ENCODE measurements at regions not wholly inside any gene's neighbourhood (a gene's known extent, or its start where the extent isn't known, plus 50 kb on each side); places are given as distances from the start of the nearest gene placed in this dataset.

DNA sequence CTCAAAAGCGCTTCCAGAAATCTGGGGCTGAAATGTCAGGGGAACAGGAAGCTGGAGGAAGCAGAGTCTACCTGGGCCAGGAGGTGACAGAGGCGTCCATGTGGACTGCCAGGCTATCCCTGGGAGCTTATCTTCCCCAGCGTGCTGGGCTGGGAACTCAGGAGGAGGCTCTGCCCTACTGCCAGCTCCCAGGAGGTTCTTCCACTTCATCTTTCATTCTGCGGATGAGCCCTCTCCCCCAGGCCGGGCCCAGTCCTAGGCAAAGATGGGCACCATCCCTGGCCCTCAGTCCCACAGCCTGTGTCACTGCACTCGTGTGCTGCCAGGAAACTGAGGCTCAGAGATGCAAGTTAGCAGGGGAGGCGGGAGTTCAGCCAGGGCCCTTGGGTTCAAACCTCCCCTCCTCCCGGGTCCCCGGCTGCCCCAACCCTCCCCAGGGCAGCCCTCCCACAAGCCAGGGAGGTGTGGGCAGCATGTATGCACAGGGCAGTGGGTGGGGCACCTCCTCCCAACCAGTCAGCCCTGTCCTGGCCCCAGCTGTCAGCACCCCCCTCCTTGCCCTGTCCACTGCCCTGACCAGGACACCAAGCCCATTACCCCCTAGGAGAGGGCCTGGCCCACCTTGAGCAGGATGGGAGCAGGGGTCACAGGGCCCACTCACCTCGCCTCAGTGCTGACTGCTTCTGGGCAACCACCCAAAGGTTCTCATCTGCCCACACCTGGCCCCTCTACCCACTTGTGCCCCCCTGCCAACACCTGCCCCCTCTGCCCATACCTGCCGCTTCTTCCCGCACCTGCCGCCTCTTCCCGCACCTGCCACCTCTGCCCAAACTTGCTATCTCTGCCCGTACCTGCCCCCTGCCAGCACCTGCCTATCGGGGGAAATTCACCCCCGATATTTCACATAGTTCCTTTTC is 226.0 kb downstream of the NPHP4 start:
- DNase-seq: no peak

DNA sequence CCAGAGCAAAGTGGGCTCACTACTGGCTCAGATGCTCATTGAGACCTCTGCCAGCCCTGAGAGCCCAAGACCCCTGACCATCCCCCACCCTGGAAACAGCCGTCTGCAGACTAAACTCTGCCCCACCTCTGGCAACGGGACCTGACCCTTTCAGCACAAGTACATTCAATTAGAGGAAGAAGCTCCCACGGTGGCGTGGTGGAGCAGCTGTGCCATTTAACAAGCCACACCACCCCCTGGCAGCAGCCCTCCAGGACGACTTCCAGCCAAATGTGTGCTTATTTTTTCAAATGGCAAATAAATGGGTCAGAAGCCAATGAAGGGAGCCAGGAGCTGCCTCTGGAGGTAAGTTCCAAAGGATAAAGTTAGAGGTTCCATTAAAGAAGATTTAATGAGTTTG is 226.7 kb downstream of the NPHP4 start:
- DNase-seq: no peak

DNA sequence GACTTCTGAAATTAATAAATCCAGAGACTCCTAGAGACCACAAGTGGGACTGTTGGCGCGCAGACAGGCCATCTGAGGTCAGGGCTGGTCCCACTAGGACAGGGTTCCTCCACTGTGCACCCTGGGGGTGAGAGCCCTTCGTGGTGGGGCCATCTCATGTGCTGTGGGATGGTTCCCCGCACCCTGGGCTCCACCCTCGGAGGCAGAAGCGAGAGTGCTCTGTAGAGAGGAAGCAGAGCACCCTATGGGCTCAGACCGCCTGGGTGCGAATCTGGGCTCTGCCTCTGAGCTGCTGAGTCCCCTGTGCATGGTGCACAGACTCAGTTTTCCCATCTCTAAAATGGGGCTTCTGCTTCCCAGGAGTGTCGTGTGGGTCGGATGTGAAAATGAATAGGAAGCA is 227.3 kb downstream of the NPHP4 start:
- no peak for DNase-seq

DNA sequence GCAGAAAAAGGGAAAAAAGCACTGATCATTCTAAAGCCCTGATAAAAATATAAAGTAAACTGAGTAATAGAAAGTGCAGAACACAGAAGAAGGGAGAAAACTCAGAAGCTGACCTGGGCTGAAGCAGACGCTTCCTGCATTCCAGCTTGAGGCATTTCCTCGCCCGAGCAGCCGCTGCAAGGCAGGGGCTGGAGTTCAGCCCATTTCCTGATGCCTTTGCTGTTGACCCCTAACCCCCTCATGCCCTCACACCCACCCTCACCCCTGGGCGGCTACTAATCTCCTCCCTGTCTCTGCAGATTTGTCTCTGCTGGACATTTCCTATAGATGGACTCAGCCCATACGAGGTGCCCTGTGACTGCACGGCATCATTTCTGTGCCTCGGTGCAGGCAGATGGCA is 227.8 kb downstream of the NPHP4 start:
- DNase-seq: no peak

DNA sequence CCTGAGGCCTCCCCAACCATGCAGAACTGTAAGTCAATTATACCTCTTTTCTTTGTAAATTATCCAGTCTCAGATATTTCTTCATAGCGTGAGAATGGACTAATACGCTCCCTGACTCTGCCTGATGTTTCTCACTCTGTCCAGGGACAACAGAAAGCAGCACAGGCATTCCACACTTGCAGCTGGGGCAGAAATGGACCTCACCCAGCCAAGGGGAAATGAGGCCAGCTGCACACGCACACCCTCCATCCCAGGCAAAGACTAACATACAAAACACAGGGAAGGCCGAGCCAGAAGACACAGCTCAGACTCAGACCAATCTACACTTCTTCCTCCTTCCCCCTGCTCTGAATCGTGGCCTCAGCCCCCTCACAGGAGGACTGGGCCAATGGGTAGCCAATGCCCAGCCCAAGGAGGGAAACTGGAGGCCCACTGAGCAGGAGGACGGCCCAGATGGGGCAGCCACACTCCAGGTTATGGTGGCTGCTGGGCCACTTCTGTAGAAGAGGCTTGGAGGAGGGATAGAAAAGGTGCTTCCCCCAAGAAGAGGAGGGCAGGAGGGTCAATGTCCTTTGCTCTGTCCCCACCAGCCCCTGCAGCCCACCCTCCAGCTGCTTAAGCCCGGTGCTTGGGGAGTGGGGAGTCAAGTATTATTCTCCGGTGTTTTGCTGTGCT is 228.4 kb downstream of the NPHP4 start:
- DNase-seq: no peak

DNA sequence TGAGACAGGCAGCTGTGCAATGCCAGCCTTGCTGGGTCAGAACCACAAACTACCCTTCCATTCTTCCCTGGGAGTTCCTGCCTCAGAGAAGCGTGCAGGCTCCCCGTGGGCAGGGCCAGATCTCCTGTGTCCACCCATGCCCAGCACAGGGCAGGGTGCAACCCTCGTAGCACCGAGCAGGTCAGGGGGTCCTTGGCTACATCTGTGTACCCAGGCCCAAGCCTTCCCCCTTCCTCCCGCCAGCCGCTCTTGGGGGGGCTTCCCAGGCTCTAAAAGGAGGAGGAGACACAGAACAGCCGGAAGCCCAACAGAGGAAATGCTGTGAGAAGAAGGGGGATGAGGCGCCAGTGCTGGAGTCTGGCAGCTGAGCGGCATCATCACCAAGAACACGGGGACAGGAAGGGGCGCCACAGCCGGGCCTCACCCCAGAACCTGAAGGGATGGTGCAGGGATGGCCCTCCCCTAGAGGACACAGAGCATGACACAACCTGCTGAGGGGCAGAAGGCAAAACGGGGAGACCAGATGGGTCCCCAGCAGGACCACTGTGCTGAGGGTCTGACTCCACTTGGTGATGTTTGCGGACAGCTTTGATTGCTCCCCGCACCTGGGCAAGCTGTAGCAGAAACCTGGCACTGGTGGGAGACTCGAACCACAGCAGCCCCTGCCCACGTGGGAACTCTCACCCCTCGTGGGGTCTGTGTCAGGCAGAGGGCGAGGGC is 233.2 kb downstream of the NPHP4 start:
- no peak for DNase-seq

DNA sequence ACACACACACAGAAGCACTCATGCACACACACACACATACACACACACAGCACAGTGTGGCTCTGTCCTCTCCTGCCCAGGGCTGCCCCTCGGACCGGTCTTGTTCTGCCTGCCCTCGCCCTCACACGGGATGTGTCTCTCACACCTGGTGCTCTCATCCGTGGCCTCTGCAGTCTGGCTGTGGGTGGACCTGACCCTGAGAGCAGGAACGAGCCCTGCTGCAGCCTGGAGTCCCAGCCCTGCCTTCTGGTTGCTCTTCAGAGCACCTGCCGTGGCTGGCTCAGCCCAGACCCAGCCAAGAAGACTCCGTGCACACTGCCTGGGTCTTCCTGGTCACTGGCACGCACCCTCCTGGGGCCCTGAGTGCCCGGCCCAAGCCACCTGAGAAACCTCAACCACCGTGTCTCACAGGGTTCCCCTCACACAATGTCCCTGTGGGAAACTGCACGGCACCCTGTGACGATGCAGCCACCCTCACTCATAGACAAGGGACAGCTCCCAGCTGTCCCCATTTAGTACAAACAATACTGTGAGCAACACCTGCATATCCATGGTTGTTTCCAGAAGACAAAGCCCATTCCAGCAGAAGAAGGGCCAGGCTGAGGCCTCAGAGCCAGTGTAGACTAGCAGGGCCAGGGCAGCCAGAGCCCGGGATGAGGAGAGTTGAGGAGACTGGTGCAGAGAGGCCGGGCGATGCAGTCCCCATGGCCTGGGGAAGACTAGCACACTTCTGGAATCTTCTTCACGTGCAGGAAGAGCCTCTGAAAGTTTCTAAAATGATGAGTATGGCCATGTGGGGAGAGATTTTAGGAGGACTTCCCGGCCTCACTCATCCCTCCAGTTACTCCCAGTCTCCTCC is 234.0 kb downstream of the NPHP4 start:
- no peak for DNase-seq

DNA sequence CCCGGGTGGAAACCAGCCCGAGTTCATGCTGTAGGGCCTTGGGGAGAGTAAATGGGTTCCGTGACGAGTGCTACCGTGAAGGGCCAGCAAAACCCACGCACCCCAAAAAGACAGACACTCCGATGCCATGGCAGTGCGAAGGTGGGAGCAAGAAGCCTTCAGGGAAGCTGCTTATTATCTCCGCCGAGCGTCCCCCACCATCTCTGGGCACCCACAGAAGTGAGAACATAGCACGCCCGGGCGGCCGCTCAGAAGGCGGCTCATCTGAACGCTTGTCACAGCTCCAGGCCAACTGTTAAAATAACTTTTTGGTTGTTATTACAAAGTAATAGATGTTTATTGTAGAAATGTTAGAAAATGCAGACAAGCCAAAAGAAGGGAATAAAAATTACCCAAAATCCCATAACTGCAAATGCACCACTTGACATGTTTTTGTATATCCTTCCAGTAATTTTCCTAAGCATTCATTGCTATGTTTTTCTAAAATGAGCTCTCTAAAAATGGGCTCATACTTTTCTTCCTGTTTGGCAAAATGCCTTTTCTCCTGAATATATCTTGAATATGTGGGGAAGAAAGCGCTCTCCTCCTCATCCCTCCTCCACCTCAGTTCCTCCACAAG is 234.9 kb downstream of the NPHP4 start:
- DNase-seq: no peak

DNA sequence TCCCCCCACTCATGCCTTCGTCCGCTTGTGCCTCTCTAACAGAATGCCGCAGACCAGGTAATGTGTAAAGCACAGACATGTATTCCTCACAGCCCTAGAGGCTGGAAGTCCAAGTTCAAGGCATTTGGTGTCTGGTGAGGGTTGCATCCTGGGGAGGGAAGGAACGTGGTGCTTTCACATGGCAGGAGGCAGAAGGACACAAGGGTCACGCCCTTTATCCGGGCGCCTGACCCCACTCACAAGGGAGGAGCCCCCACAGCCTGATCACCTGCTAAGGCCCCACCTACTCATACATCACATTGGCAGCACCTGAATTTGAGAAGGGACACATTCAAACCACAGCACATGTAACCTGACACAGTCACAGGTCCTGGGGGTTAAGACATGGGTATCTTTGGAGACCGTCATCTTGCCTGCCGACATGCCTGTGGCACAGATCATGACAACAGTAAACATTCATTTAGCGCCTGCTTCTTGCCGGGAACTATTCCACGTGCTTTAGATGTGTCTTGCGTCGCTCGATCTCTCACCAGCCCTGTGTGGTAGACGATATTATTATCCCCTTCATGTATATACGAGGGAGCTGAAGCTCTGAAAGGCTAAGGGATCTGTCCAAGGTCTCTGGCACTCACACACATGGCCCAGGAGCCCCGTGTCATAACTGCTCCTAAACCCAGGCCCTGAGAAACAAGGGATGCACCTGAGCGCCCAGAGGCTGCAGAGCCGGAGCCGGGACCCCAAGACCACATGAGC is 235.6 kb downstream of the NPHP4 start:
- DNase-seq: no peak

DNA sequence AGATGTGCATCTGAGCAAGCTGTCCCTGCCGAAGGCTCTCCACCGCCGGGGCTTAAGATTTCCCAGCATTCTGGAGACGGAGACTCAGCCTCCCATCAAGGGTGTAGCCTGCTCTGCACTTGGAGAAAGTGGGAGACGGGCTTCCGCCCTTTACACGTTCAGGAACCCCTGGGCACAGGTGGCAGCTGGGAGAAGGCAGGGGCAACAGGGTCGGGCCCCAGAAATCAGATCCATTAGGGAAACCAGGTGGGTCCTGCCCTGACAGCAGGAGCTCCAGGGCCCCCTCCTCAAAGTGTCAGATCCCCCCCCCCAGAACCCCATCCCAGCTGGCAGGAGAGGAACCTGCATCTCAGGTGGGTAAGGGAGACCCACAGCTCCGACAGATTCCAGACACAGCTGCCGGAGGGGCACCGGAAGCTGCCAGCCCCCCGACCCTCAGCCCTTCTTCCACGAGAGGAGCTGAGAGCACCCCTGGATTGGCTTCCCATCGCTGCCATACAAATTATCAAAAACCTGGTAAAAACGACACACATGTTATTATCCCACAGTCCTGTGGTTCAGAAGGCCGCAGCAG is 236.6 kb downstream of the NPHP4 start:
- DNase-seq: no peak

DNA sequence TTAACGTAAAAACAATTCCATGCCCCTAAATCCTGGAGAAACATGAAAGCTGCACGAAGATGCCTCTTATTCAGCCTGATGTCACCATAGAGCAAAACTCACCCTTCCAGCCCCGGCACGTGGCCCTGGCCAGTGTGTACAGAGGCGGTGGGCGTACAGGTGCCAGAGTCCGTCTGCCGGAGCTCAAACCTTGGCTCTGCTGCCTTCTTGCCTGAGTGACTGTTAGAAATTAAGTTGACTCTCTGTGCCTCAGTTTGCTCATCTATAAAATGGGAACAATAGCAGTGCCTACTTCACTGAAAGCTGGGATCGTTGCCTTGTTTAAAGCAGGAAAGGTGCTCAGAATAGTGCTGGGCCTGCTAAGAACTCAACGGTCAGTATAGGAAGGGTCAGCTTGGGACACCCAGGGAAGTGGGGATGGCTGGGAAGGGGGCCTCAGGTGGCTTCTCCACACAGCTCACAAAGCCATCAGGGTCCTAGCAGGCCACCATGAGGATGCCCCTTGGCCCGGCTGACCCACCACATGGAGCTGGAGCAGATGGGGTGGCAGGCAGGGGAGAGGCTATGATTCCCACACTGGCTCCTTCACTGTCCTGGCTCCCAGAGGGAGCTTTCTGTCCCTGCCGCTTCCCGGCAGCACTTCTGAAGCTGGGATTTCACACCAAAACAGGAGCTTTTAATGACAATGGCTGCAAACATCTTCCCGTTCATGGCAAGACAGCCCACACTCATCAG is 237.2 kb downstream of the NPHP4 start:
- DNase-seq: no peak

DNA sequence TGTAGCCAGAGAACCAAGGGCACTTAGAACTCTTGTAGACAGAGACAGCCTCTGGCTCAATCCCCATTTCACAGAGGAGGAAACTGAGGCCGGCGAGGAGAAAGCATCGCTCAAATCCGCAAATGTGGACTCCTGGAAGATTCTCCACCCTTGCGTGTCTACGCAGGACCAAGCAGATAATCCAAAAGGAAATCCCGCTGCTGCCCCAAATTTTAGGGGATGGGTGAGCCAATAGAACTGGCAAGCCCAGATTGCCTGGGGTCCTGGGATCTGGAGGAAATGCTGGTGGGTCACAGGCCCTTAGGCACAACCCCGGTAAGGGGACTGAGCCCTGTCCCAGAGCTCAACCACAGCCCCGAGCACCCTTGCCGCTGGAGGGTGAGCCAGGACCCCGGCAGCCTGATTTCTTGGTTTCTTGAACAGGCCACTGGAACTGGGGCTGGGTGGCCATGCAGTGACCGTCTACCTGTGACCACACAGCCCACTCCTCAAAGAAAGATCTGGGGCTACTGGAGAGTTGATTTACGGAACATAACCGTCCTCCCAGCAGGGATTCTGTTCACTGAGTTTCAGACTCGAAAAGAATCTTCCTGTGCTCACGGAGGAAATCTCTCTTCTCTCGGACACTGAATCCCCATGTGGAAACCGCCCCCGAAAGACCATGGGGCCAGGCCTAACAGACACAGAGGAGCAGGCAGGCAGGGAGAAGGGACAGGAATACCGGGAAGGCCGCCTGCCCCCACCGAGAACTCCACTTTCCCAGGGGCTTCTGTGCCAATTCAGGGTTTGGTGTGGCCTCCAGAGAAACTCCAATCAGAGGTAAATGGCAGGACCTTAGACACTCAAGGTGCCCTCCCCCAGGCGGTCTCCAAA is 238.4 kb downstream of the NPHP4 start:
- DNase-seq: no peak

DNA sequence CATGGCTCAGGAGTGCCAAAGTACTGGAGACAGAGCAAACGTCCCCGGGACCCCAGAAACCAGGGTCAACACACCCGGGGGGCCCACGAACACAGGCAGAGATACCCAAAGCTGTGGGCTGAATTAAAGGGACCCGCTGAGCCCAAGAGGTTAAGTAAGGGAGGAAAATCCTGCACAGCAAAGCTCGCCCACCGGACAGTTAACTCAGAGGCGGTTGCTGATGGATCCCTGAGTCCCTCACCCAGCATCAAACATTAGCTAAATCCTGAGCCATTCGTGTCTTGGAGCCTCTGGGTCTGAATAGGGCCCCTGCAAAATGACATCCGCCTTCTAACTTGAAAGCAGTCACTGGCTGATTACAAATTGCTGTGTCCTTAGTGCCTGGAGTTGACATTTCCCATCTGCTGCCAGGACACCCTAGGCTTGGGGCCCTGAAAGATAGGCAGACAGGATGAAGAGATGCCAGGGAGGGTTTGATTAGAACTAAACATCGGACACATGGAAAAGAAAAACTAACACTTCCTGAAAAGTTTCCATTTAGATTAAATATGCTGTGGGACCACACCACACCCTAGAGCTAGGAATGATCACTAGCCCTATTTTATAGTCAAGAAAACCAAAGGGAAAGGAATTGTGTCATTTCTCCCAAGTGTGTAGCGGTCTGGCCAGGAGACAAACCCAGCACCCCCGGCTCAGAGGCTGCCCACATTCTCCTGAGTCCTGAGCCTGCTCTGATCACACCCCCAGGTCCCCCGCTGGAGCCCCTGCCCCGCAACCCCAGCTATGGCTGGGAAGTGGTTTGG is 239.3 kb downstream of the NPHP4 start:
- no peak for DNase-seq

DNA sequence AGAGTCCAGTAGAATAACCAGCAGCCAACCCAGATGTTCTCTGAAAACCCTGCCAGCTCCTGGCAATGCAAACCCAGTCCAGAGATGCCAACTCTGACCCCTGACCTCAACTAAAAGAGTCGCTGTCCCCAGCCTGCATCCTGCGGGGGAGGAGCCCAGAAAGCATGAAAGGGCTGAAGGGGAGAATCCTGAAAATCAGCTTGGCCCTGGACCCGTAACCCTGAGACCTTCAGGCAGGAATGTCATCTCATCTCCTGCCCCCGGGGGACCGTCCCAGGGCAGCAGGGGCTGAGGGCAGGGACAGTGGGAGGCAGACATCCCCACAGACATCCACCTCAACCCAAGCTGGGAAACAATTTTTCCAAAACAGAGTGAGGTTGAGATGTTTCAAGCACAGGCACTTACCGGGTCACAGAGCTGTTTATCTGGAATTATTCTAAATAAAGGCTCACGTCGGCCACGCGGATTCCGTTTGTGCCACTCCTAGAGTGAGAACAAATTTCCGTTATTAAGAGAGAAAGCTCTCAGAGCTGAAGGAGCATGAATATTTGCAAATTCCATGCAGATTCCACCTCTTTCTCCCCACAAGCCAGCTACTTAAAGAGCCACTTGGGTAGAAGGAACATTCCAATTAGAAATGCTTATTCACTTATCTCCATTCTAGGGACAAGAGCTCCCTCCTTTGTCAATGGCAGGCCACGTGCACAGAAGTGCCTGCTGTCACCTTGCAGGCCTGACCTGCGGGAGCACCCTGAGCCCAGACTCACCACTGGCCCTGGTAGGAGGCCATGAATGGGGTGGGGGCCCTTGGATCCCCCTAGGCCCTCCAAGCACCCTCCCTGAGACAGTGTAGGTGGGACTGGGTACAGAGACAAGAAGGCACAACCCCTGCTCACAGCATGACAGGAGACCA is 240.1 kb downstream of the NPHP4 start:
- no peak for DNase-seq

DNA sequence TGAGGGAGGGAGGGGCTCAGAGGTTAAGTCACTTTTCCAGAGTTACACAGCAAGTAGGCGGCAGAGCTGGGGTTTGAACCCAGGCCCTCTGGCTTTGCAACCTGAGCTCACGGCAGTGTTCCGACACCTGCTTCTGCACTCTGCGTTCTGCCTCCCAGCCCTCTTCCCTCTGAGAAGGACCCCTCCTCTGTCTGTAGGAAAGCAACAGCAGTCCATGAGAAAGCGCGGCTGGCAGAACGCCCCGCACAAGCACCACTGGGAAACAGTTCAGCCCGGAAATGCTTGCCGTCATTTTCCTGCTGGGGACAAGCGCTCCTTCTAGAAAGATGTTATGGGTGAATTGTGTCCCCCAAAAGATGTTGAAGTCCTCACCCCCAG is 241.1 kb downstream of the NPHP4 start:
- no peak for DNase-seq

DNA sequence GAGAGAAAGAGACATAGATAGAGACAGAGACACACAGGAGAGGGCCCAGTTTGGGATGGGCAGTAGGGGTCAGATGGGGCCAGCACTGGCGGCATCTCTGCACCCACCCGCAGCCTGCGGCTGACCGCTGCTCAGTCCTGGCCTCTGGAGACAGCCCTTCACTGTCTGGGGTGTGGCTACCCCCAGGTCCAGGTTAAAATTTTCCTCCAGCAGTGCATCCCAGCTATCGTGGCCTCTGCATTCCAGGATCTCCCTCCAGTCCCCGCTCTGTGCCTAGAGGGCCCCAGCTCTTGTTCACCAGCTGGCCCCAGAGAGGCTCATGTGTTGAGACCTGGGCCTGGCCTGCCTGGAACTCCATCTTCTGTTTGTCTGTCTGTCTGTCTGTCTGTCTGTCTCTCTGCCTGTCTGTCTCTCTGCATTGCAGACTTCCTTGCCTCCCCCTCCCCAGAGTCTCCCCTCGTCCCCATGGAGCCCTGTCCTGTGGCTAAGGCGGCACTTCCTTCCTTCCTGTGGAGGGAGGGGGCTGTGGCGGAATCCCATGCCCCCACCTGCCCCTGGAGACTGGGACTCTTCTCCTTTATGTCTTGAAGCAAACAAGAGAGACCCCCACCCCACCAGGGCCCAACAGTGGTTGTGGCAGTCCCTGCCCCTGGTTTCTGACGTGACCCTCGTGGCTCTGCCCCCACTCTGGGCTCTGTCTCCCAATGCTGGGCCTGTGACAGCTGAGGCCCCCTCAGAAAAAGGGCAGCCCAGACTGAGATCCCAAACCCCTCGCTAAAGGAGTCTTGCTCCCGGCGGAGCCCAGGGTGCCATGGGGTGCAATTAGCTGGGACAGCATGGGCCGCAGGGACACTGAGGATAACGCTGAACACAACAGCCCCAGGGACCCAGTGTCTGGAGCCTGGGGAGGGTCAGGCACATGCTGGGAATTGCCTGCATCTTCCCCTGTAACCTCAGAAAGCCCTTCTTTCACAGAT is 241.8 kb downstream of the NPHP4 start:
- no peak for DNase-seq
